Brain microvascular endothelial cell (primary cell): ENCODE measurements at regions not wholly inside any gene's neighbourhood (a gene's known extent, or its start where the extent isn't known, plus 50 kb on each side); places are given as distances from the start of the nearest gene placed in this dataset.

Experiments used
- DNase-seq: peaks from one replicate; pipeline ENCODE4 v3.0.0-alpha.2; 2020
- H3K27ac ChIP-seq: fragments of 250-450 bp; sonication (Bioruptor Pico); 2 replicates; pipeline ENCODE4 v1.5.1; 2020; ENCODE audit warnings: mild to moderate bottlenecking, moderate library complexity
- H3K27me3 ChIP-seq: fragments of 250-450 bp; sonication (Bioruptor Pico); replicated peaks from 2 replicates; pipeline ENCODE4 v1.5.1; 2020; ENCODE audit warnings: mild to moderate bottlenecking
- H3K36me3 ChIP-seq: fragments of 250-450 bp; sonication (Bioruptor Pico); replicated peaks from 2 replicates; pipeline ENCODE4 v1.5.1; 2020; ENCODE audit warnings: mild to moderate bottlenecking
- H3K4me3 ChIP-seq: 2 replicates; pipeline ENCODE4 v1.5.1; 2011; ENCODE audit warnings: low read depth, mild to moderate bottlenecking, control low read depth, low read length, moderate library complexity
- CTCF ChIP-seq: IDR thresholded peaks from 2 replicates; pipeline ENCODE4 v1.5.1; 2011; ENCODE audit warnings: low read depth, mild to moderate bottlenecking, moderate library complexity, low read length, control low read depth, inconsistent platforms; ENCODE audit errors: missing control alignments
- in situ Hi-C: cut with HindIII; loops from 2 replicates; pipeline ENCODE4 v1.10.0; 2017; ENCODE audit warnings: low sequenced_read_pairs, low pct_ligation_motif_present

GRCh38 chr13:22128441-22129408, 457.9 kb downstream of the FGF9 start:
- Histone ChIP-seq H3K27me3 (no peaks in the 10 kb centered on the region), H3K36me3 (no peaks in the 10 kb centered on the region), H3K27ac (no peak overlapping the region), H3K4me3 (no peak overlapping the region)
- in situ Hi-C loops, result no loop called here
- no peak for DNase-seq
- TF ChIP-seq CTCF, result no peak

- Histone ChIP-seq H3K27me3 (no peaks in the 10 kb centered on the region), H3K27ac (no peak overlapping the region), H3K4me3 (no peak overlapping the region), H3K36me3 (no peaks in the 10 kb centered on the region)
- no peak for TF ChIP-seq CTCF
- no peak for DNase-seq
- in situ Hi-C loops, result no loop called here
Measured at GRCh38 chr13:22130254-22130653, 459.4 kb downstream of the FGF9 start.

GRCh38 chr13:22134261-22134660, 463.4 kb downstream of the FGF9 start:
- Histone ChIP-seq H3K36me3 (no peaks in the 10 kb centered on the region), H3K4me3 (no peak overlapping the region), H3K27me3 (no peaks in the 10 kb centered on the region), H3K27ac (no peak overlapping the region)
- in situ Hi-C loops, result no loop called here
- no peak for DNase-seq
- no peak for TF ChIP-seq CTCF

GRCh38 chr13:22135446-22135845, 464.6 kb downstream of the FGF9 start:
- H3K36me3 ChIP-seq, result no peaks in the 10 kb centered on the region
- DNase-seq, result no peak
- H3K27ac ChIP-seq, result no peak overlapping the region
- TF ChIP-seq CTCF, result no peak
- H3K27me3 ChIP-seq, result no peaks in the 10 kb centered on the region
- H3K4me3 ChIP-seq, result no peak overlapping the region
- in situ Hi-C loops, result no loop called here

GRCh38 chr13:22137361-22138050, 466.6 kb downstream of the FGF9 start:
- Histone ChIP-seq H3K4me3 (no peak overlapping the region), H3K27ac (no peak overlapping the region), H3K27me3 (no peaks in the 10 kb centered on the region), H3K36me3 (no peaks in the 10 kb centered on the region)
- no peak for DNase-seq
- no peak for TF ChIP-seq CTCF
- in situ Hi-C loops, result no loop called here
